ENCODE measurements at regions not wholly inside any gene's neighbourhood (a gene's known extent, or its start where the extent isn't known, plus 50 kb on each side); places are given as distances from the start of the nearest gene placed in this dataset.
"Not testable (repeated sequence)": the region's sequence is repeated elsewhere in the genome, so short reads cannot be mapped to it uniquely, and the experiment has no call there.

DNA sequence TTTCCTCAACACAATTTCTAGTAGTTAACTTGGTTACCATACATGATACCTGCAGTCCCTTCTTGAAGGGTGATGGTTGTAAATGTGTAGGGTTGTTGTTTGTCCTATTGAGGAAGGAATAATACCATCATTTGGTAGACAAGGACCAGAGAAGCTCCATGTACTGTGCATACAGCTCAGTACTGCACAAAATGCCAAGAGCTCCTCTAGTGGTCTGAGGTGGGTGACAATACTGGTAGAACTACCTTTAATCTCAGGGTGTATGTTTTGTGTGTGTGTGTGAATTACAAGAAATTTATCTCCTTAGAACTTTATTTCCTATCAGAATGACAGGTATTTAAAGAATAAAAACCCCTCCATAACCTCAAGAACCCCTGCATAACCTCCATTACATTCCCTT lies 575.3 kb downstream of the TMTC2 start:
- Mint-ChIP-seq H3K9me3 (peaks cover 0 to 5% (median 0%) of the 10 kb centered on the region in 7 donors), H3K27me3 (ENCODE audit: low read depth in 3 of 3) (no peaks in the 10 kb centered on the region), H3K4me1 (no peaks in the 10 kb centered on the region), H3K27ac (no peak overlapping the region), H3K4me3 (no peak overlapping the region), H3K36me3 (no peaks in the 10 kb centered on the region)
- H3K79me2 ChIP-seq (ENCODE audit: insufficient read depth, low read length): no peaks in the 10 kb centered on the region
- no peaks in the 10 kb centered on the region for H4K20me1 ChIP-seq (ENCODE audit: insufficient read depth, low read length)
- intact Hi-C loops (cut with micrococcal nuclease): no loop called here
- H3K27ac ChIP-seq (ENCODE audit: low read depth in 1 of 2, low read length in 2 of 2): no peak overlapping the region
- TF ChIP-seq, protein P1, sequence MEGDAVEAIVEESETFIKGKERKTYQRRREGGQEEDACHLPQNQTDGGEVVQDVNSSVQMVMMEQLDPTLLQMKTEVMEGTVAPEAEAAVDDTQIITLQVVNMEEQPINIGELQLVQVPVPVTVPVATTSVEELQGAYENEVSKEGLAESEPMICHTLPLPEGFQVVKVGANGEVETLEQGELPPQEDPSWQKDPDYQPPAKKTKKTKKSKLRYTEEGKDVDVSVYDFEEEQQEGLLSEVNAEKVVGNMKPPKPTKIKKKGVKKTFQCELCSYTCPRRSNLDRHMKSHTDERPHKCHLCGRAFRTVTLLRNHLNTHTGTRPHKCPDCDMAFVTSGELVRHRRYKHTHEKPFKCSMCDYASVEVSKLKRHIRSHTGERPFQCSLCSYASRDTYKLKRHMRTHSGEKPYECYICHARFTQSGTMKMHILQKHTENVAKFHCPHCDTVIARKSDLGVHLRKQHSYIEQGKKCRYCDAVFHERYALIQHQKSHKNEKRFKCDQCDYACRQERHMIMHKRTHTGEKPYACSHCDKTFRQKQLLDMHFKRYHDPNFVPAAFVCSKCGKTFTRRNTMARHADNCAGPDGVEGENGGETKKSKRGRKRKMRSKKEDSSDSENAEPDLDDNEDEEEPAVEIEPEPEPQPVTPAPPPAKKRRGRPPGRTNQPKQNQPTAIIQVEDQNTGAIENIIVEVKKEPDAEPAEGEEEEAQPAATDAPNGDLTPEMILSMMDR (IDR thresholded peaks at IDR 0.05): no peak
- no peaks in the 10 kb centered on the region for H3K36me3 ChIP-seq (replicated peaks in 1 of 2; ENCODE audit: control insufficient read depth in 1 of 2, insufficient read depth in 2 of 2, low read length in 2 of 2)
- H3K4me3 ChIP-seq (replicated peaks in 1 of 3; ENCODE audit: low read depth in 2 of 3, low read length in 3 of 3): no peak overlapping the region
- no peak overlapping the region for H2AFZ ChIP-seq (ENCODE audit: insufficient read depth, low read depth, low read length, poor library complexity, severe bottlenecking)
- H3K27me3 ChIP-seq (ENCODE audit: control insufficient read depth in 2 of 2, insufficient read depth in 2 of 2, low read length in 2 of 2): no peaks in the 10 kb centered on the region
- no peak for DNase-seq
- no peak overlapping the region for H3K9ac ChIP-seq (ENCODE audit: insufficient read depth, low read length, poor library complexity, severe bottlenecking)
- H3K4me2 ChIP-seq (replicated peaks; ENCODE audit: extremely low read depth, low read length, poor library complexity, severe bottlenecking): no peak overlapping the region
- H3K4me1 ChIP-seq (ENCODE audit: control insufficient read depth in 1 of 2, insufficient read depth in 2 of 2, low read length in 2 of 2): no peaks in the 10 kb centered on the region
- no peaks in the 10 kb centered on the region for H3K9me3 ChIP-seq (replicated peaks in 1 of 2; ENCODE audit: control insufficient read depth in 1 of 2, insufficient read depth in 1 of 2, low read length in 2 of 2)

DNA sequence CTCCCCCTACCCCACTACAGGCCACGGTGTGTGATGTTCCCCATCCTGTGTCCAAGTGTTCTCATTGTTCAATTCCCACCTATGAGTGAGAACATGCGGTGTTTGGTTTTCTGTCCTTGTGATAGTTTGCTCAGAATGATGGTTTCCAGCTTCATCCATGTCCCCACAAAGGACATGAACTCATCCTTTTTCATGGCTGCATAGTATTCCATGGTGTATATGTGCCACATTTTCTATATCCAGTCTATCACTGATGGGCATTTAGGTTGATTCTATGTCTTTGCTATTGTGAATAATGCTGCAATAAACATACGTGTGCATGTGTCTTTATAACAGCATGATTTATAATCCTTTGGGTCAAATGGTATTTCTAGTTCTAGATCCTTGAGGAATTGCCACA lies 573.4 kb downstream of the TMTC2 start:
- H3K36me3 ChIP-seq (replicated peaks in 1 of 2; ENCODE audit: control insufficient read depth in 1 of 2, insufficient read depth in 2 of 2, low read length in 2 of 2); H3K9me3 ChIP-seq (replicated peaks in 1 of 2; ENCODE audit: control insufficient read depth in 1 of 2, insufficient read depth in 1 of 2, low read length in 2 of 2); H3K4me3 Mint-ChIP-seq; H3K27me3 Mint-ChIP-seq (ENCODE audit: low read depth in 3 of 3); H3K9ac ChIP-seq (ENCODE audit: insufficient read depth, low read length, poor library complexity, severe bottlenecking); H3K4me2 ChIP-seq (replicated peaks; ENCODE audit: extremely low read depth, low read length, poor library complexity, severe bottlenecking); H3K27me3 ChIP-seq (ENCODE audit: control insufficient read depth in 2 of 2, insufficient read depth in 2 of 2, low read length in 2 of 2); H3K27ac ChIP-seq (ENCODE audit: low read depth in 1 of 2, low read length in 2 of 2); H3K36me3 Mint-ChIP-seq; H2AFZ ChIP-seq (ENCODE audit: insufficient read depth, low read depth, low read length, poor library complexity, severe bottlenecking); H3K4me1 ChIP-seq (ENCODE audit: control insufficient read depth in 1 of 2, insufficient read depth in 2 of 2, low read length in 2 of 2); H4K20me1 ChIP-seq (ENCODE audit: insufficient read depth, low read length); H3K4me3 ChIP-seq (replicated peaks in 1 of 3; ENCODE audit: low read depth in 2 of 3, low read length in 3 of 3); H3K4me1 Mint-ChIP-seq; DNase-seq; H3K9me3 Mint-ChIP-seq; H3K27ac Mint-ChIP-seq; H3K79me2 ChIP-seq (ENCODE audit: insufficient read depth, low read length); intact Hi-C loops (cut with micrococcal nuclease): not testable (repeated sequence)
- no CpG with 5 or more reads among the region's 3 CpGs for WGBS (ENCODE audit: insufficient coverage)

Measured in CD14-positive monocyte (primary cell).